Small intestine (tissue), 7 donors: ENCODE measurements at regions not wholly inside any gene's neighbourhood (a gene's known extent, or its start where the extent isn't known, plus 50 kb on each side); places are given as distances from the start of the nearest gene placed in this dataset.

Experiments
- DNase-seq, 2 donors: peaks; one replicate each; pipeline versions ENCODE4 v3.0.0 to v3.0.0-alpha.2; 2013
- FAIRE-seq: peaks from 2 replicates; lab custom pipeline; 2012; peaks lifted over from hg19 to GRCh38; lab: Jason Lieb, UNC
- H3K27ac ChIP-seq, 3 donors: one replicate each; pipeline ENCODE4 v1.5.1; 2013; ENCODE audit warnings: low read length in 2 of 3, mild to moderate bottlenecking in 2 of 3, control low read depth in 1 of 3, inconsistent platforms in 1 of 3, low read depth in 1 of 3, moderate library complexity in 1 of 3
- H3K27me3 ChIP-seq, 3 donors: one replicate each; pipeline ENCODE4 v1.6.1; 2013; ENCODE audit warnings: low read length in 3 of 3, inconsistent platforms in 1 of 3; ENCODE audit not compliant: control insufficient read depth in 3 of 3, insufficient read depth in 3 of 3
- H3K36me3 ChIP-seq, 3 donors: one replicate each; pipeline ENCODE4 v1.6.1; 2013; ENCODE audit warnings: low read length in 3 of 3, inconsistent platforms in 1 of 3, low read depth in 1 of 3, mild to moderate bottlenecking in 1 of 3, moderate library complexity in 1 of 3; ENCODE audit not compliant: control insufficient read depth in 3 of 3, insufficient read depth in 2 of 3
- H3K4me1 ChIP-seq, 3 donors: one replicate each; pipeline ENCODE4 v1.6.1; 2013; ENCODE audit warnings: low read length in 2 of 3, inconsistent platforms in 1 of 3, low read depth in 1 of 3, mild to moderate bottlenecking in 1 of 3, moderate library complexity in 1 of 3; ENCODE audit not compliant: control insufficient read depth in 3 of 3, insufficient read depth in 2 of 3
- H3K4me3 ChIP-seq, 3 donors: one replicate each; pipeline ENCODE4 v1.5.1; 2013; ENCODE audit warnings: low read length in 3 of 3, control low read depth in 1 of 3, inconsistent platforms in 1 of 3, low read depth in 1 of 3, mild to moderate bottlenecking in 1 of 3, moderate library complexity in 1 of 3
- H3K9me3 ChIP-seq, 2 donors: one replicate each; pipeline ENCODE4 v1.6.1; 2013; ENCODE audit warnings: low read depth in 1 of 2, low read length in 1 of 2; ENCODE audit not compliant: control insufficient read depth in 2 of 2, insufficient read depth in 1 of 2
- WGBS, 3 donors: extraction: QIAGEN DNeasy Blood & Tissue Kit; methylation state at CpG; one replicate each; pipeline ENCODE4 v1.1.7; 2013; 5-methylcytosine and 5-hydroxymethylcytosine counted together
- donor health status: healthy with polysubstance abuse.
- donor health status: control.
- donor health status: control.
- donor health status: Bipolar disorder and iron deficiency.
- donor health status: healthy.

GRCh38 chr21:34022627-34023335 is 50.6 kb upstream of the MRPS6 start:
- no peaks in the 10 kb centered on the region for H3K36me3 ChIP-seq
- DNase-seq (peak in 1 of 2 donors; percentile 44), FAIRE-seq (no peak)
- H3K4me3 ChIP-seq: no peak overlapping the region
- H3K9me3 ChIP-seq: peaks cover 0 to 9% of the 10 kb centered on the region in 2 donors
- 38 to 41% (median 38%) methylated on average over 3 of the region's 3 CpGs for WGBS, 3 donors
- no peak overlapping the region for H3K27ac ChIP-seq
- H3K4me1 ChIP-seq: peaks cover 0 to 11% (median 3%) of the 10 kb centered on the region in 3 donors
- H3K27me3 ChIP-seq: no peaks in the 10 kb centered on the region

GRCh38 chr21:34021726-34022125 is 51.7 kb upstream of the MRPS6 start:
- Histone ChIP-seq H3K9me3 (peaks cover 0 to 5% of the 10 kb centered on the region in 2 donors), H3K36me3 (no peaks in the 10 kb centered on the region), H3K27ac (no peak overlapping the region), H3K4me3 (no peak overlapping the region), H3K27me3 (no peaks in the 10 kb centered on the region), H3K4me1 (peaks cover 0 to 11% (median 3%) of the 10 kb centered on the region in 3 donors)
- 93 to 98% (median 97%) methylated on average over 2 of the region's 2 CpGs for WGBS, 3 donors
- FAIRE-seq (no peak), DNase-seq (no peak)

- no peaks in the 10 kb centered on the region for H3K36me3 ChIP-seq
- H3K4me1 ChIP-seq: peaks cover 0 to 11% (median 3%) of the 10 kb centered on the region in 3 donors
- peaks cover 0 to 5% of the 10 kb centered on the region in 2 donors for H3K9me3 ChIP-seq
- FAIRE-seq (no peak), DNase-seq (no peak)
- H3K27ac ChIP-seq: no peak overlapping the region
- H3K27me3 ChIP-seq: no peaks in the 10 kb centered on the region
- 89 to 95% (median 94%) methylated on average over 4 of the region's 4 CpGs for WGBS, 3 donors
- no peak overlapping the region for H3K4me3 ChIP-seq
Measured at GRCh38 chr21:34020983-34021553, 52.3 kb upstream of the MRPS6 start.

DNA sequence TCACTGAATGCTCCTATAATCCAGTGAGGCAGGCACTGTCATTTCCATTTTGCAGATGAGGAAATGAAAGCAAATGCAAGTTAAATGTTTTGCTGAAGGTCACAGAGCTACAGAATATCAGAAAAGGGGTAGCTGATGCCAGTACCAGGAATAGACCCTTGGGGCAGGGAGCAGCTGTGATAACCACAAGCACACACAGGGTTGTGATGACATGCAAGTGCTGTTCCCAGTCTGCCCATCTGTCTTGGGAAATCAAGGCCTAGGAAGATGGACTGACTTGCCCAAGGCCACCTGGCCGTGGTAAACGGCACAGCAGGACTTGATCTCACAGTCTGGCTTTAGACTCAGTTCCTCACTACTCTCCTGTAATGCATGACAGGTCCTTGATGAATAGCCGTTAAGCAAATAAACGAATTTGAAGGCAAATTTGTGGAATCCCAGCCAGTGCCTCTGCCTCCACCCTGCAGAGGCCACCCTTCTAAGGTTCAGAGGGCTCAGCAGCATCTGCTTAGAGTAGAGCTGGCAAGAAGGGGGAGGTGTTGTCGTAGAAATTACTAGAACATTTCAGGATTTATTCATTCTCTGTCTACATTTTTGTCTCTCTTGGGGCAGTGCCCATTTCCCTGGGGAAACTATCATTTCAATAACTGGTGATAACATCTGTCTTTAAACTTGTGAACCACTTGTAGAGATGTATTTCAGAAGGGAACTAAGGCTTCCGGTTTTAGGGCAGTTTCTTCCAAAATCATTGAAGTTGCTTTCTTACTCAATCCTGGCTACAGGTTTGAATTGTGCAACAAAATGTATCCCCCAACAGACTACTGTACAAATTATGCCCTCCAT is 53.2 kb upstream of the MRPS6 start:
- no peaks in the 10 kb centered on the region for H3K36me3 ChIP-seq
- H3K27me3 ChIP-seq: no peaks in the 10 kb centered on the region
- H3K4me1 ChIP-seq: peaks cover 0 to 11% (median 3%) of the 10 kb centered on the region in 3 donors
- DNase-seq: no peak
- peaks cover 0 to 5% of the 10 kb centered on the region in 2 donors for H3K9me3 ChIP-seq
- FAIRE-seq: no peak
- H3K27ac ChIP-seq: peak overlapping the region in 1 of 3 donors; percentile 55
- WGBS, 3 donors: 53 to 75% (median 72%) methylated on average over 6 of the region's 6 CpGs
- no peak overlapping the region for H3K4me3 ChIP-seq

DNA sequence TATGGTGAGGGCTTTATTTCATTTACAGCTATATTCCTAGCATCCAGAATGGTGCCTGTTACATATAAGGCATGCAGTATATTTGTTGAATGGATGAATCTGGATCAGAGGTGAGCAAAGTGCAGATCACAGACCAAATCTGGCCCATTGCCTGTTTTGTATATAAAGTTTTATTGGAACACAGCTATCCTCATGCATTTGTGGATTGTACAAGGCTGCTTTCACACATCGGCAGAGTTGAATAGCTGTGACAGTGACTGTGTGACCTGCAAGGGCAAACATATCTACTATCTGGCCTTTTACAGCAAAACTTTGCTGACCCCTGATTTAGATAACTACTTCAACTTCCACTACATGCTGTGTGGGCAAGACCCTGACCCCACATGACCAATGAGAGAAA is 54.0 kb upstream of the MRPS6 start:
- Histone ChIP-seq H3K27ac (peak overlapping the region in 1 of 3 donors; percentile 3), H3K27me3 (no peaks in the 10 kb centered on the region), H3K4me1 (peaks cover 0 to 11% (median 3%) of the 10 kb centered on the region in 3 donors), H3K36me3 (no peaks in the 10 kb centered on the region), H3K4me3 (no peak overlapping the region), H3K9me3 (peaks cover 0 to 5% of the 10 kb centered on the region in 2 donors)
- FAIRE-seq (no peak), DNase-seq (no peak)
- 74 to 93% (median 83%) methylated on average over 1 of the region's 1 CpG for WGBS, 3 donors

DNA sequence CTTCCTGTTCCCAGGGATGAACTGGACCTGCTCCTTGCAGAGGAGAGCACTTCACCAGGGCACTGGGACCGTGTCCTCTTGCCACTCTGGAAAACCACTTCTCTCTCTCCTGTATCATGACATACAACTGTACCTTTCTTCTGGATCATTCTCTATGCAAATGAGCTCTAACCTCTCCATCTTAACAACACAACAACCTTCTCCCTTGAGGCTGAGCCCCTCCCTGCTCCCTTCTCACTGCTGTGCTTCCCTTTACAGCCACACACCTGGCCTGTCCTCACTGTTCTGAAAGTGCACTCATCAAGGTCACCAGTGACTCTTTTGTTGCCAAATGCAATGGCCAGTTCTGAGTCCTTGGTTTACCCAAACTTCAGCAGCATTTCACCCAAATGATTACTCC is 54.5 kb upstream of the MRPS6 start:
- Histone ChIP-seq H3K27me3 (no peaks in the 10 kb centered on the region), H3K9me3 (peaks cover 0 to 8% of the 10 kb centered on the region in 2 donors), H3K36me3 (no peaks in the 10 kb centered on the region), H3K4me3 (no peak overlapping the region), H3K4me1 (peaks cover 0 to 11% (median 3%) of the 10 kb centered on the region in 3 donors), H3K27ac (peak overlapping the region in 1 of 3 donors; percentile 70)
- FAIRE-seq (no peak), DNase-seq (no peak)
- 71 to 83% (median 77%) methylated on average over 1 of the region's 1 CpG for WGBS, 3 donors

GRCh38 chr21:34018185-34018584 is 55.2 kb upstream of the MRPS6 start:
- no peak for FAIRE-seq
- WGBS, 3 donors: 87 to 94% (median 87%) methylated on average over 1 of the region's 1 CpG
- H3K27me3 ChIP-seq: no peaks in the 10 kb centered on the region

More at GRCh38 chr21:34018185-34018584, 55.2 kb upstream of the MRPS6 start:
- Histone ChIP-seq H3K9me3 (peaks cover 0 to 13% of the 10 kb centered on the region in 2 donors), H3K36me3 (no peaks in the 10 kb centered on the region), H3K27ac (peak overlapping the region in 1 of 3 donors; percentile 70), H3K4me1 (peaks cover 0 to 10% (median 2%) of the 10 kb centered on the region in 3 donors), H3K4me3 (no peak overlapping the region)
- DNase-seq: no peak
